NCI-H226 (cell line): ENCODE measurements at regions not wholly inside any gene's neighbourhood (a gene's known extent, or its start where the extent isn't known, plus 50 kb on each side); places are given as distances from the start of the nearest gene placed in this dataset.
"Not testable (repeated sequence)": the region's sequence is repeated elsewhere in the genome, so short reads cannot be mapped to it uniquely, and the experiment has no call there.

Experiments used
- DNase-seq: peaks from one replicate; pipeline ENCODE4 v3.0.0-alpha.2; 2015

DNA sequence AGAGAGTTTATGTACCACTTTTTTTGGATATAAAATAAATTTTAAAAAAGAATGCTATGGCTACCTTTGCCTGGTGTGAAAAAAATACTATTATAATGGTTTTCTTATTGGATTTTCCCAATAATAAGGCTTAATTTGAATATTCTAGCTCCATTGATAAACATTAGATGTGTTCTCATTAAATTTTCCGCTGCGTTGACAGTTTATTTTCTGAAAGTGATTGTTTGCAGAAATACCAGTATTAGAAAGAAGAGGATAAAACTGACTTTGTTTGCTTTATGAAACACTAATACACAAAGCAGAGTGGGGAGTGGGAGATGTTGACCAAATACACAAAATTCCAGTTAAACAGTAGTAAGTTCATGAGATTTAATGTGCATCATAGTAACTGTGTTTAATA, 433.3 kb upstream of the TMEFF2 start:
- DNase-seq = no peak

DNA sequence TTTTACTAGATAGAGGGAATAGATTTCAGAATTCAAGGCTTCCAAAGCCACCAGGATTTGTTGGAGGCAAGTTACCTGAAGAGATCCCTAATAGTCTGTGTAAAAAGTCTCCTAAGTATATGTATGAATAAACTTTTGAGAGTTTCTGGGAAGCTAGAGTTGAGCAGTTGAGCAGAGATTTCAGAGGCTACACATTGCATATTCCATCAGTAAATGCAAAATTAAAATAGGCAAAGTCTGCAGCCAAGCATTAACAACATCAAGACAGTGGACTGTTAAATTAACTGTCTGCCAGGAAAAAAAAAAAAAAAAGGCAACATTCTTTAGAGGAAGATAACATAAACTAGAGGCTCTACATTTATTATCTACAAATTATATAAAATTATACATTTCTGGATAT, 420.4 kb upstream of the TMEFF2 start:
- DNase-seq = no peak

DNA sequence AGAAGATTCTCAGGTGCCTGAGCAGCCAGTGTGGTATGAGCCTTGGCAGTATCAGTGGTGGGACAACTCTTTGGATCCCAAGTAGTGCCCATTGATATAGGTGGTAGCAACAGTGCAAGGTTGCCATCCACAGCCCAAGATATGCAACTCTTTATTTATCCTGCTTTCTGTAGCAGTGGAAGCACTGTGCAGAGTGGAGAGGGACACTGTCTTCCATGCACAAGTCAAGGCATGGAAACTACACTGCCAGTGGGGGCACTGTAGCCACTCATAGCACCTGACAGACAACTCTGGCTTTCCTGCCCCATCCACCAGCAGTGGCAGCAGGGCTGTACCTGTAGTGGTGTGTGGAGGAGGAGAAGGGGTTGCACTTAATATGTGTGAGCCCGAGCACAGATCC, 409.6 kb upstream of the TMEFF2 start:
- no peak for DNase-seq

DNA sequence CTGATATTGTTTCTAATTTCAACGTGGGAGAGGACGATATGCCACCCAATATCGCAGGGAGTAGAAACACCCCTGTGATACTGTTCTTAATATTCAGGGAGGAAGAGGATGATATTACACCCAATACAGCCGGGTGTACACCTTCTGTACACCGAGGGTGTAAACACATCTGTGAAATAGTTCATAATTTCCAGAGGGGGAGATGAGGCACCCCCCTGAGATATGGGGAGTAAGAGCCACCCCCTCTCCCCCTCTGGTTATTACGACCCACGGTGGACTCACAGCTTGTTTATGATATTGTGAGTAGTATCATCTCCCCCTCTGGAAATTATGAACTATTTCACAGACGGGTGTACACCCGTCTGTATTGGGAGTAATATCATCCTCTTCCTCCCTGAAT, 403.9 kb upstream of the TMEFF2 start:
- not testable (repeated sequence) for DNase-seq

DNA sequence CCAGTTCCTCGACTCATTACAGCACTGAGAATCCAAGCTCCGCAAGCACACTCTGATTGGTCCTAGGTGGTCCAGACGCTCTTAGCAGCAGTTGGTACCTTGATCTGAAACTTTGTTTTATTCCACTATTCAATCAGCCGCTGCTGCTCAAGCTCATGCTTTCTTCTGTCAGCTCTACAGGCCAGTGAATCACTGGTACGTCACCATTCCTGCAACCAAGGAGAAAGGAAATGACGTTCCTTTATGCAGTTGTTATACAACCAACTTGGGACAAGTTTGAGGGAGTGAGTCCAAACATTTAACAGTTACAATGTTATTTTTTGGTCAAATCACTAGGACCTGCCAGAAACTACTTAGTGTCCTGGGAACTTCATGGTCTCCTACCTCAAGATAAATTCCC, 398.8 kb upstream of the TMEFF2 start:
- DNase-seq = no peak

DNA sequence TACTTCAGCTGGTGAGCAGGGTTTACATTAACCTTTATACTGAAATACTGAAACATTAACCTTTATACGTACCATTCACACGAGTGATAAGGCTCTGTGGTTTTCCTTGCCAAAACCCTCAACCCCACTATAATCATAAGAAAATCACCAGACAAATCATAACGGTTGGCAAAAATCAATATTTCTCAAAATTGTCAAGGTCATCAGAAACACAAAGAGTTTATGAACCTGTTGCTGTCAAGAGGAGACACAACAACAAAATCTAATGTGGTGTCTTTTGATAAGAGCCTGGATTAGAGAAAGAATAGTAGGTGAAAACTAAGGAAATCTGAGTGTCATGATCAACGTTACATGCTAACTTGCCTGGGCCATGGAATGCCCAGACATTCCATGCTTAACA, 396.9 kb upstream of the TMEFF2 start:
- no peak for DNase-seq

DNA sequence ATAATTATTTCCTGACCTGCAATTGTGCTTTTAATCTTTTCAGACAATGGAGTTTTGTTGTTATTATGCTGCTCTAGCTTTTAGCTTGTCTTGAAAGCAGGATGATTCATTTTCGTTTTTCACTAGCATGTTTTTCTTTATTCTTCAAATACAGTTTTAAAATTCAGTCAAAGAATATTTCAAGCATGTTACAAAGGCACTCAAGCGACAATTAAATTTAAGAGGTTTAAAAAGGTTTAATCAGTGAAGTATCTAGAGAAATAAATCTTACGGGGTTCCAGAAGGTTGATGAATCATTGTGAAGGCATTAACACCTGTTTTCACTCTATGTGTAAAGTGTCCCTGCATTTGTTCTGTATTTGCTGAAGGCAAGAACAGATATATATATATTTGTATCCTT, 390.7 kb upstream of the TMEFF2 start:
- DNase-seq = no peak

DNA sequence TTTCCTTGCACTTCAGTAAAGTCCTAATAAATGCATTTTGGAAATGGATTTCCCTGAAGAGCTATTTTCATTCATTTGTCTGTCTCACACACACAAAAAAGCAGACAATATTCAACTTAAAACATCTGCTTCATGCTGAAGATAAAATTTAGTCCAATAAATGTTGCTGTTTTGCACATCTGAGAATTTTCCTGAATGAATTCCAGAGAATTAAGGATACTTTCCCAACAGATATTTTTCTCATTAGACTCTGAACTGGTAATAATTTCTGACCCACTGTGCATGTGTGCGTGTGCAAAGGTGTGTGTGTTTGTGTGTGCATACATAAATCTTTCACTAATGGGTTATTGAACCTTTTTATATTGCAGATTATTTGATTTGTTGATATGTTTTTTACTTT, 390.2 kb upstream of the TMEFF2 start:
- no peak for DNase-seq

DNA sequence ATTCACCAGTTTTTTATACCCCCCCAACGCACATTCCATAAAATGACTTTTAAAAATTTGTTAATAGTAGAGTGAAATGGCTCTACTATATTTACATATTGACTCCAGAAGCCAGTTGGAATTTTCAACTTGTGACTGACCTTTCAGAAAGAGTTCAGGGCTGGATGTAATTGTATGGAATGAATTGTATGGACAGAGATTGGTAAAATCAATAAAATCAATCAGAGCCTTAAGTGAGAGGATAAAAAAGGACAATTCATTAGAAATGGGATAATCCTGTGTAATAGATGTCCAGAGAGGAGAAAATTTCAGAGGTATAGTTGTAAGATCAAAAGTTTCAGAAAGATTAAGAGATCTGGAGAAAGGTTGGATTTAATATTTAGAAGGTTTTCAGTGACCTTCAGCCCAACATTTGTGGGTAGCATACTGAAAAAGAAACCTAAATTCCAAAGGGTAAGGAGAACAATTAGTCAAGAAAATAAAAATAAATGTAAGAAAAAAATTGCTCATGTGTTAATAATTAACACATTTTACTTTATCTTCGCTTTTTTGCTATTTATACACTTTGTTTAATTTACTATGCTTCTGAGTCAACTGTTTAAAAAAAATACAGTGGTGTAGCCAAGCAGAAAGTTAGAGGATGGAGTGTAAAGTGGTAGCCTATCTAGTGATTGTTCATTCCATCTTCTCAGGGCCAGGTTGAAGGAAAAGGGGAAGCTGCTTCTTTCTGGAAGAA, 385.4 kb upstream of the TMEFF2 start:
- DNase-seq = no peak

DNA sequence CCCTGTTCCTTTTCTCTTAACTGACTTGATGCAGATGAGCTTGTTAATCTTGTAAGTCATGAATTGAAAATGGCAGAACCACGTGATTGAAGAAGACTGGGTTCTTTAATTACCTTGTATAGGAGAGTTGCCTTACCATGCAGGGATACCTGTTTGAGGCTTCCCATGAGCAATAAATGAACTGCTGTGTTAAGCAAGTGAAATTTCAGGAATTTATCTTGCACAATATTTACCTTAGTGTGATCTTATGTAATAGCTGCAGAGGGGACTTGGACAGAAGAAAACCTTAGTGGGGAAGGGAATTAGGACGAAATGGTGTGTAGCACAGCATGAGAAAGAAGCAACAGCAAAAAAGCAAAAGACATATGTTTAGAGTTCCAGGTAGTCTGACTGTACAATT, 384.0 kb upstream of the TMEFF2 start:
- no peak for DNase-seq

DNA sequence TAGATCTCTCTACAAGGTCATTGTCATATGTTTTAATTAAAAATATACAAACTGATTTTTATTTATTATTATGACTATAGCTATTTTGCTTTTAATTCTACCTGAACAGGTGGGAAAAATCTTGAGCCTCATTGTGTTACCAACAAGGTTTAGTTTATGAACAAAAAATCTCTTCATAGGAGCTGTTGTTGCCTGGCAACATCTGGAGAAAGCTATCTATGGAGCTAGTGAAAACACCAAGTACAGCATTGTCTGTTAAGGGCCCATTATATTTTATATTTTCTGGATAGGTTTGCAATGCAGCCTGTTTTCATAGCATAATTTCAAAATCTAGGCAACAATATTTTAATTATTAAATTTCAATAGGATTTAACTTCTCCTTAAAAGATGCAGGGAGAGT, 383.0 kb upstream of the TMEFF2 start:
- no peak for DNase-seq

DNA sequence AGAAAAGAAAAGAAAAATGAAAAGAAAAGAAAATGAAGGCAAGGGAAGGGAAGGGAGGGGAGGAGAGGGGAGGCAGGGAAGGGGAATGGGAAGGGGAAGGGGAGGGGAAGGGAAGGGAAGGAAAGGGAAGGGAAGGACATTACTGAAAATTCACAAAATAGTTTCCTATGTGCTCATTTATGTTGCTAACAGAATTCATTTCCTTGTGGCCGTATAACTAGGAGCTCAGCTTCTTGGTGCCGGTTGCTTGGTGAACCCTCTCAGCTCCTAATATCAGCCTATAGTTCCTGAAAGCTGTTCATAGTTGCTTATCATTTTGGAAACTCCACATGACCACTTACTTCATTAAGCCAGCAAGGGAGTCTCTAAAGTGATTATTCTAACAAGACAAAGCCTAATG, 379.8 kb upstream of the TMEFF2 start:
- no peak for DNase-seq

DNA sequence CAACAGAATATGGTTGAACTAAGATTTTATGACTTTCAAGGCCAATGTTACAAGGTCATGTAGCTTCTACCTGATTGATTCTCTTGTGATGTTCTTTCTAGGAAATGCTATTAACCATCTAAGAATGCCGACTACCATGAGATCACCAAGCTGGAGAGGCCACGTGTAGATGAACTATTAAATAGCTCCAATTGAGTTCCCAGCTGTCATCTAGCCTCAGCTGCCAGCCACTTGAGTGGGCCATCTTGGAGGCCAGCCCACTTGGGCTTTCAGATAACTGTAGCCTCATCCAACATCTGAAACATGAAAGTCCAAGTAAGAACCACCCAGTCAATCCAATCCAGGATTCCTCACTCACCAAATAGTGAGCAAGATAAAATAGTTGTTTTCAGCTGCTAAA, 376.9 kb upstream of the TMEFF2 start:
- no peak for DNase-seq

DNA sequence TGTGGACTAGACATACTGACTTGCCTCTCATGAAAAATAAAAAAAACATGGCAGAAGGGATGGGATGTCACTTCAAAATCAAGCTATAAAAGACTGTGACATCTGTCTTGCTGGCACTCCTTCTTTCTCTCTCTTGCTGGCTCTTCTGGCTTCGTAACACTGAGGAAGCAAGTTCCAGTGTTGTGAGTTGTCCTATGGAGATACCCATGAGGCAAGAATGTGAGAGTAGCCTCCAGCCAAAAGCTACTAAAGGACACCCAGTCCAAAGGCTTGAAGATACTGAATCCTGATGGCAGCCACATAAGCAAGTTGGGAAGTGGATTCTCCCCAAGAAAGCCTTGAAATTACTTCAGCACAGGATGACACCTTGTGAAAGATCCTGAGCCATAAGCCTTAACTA, 376.1 kb upstream of the TMEFF2 start:
- DNase-seq = no peak

DNA sequence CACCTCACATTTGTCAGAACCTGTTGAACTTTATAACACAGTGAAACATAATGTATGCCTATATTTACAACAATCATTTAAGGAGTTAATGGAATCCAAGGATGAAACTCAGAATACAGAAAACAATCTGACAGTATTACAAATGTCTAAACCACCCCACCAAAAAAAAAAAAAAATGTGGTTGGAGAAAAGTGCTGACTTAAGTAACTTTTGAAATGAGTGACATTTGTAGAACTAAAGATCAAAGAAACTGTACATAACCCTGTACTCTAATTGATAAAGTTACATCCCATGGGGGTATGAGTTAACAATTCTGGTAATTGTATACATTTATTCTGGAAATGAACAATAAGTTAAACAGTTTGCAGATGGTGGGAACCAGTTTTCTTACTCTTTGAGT, 372.1 kb upstream of the TMEFF2 start:
- no peak for DNase-seq

DNA sequence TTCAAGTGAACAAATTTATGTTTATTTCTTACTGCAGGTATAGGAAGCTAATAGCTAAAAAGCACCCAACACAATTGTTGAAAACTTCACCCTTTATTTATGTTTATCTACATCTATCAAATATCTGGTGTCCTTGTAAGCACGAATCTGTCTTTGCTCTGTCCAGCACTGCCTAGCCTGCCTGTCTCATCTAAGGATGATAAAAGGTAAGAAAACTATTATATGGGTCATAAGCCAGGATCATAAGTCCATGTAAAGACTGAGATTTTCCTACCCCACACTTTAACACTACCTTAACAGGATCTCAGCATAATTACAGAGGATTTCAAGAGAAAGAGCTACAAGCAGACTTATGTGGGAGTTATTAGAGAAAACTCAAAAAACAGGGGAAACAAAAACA, 365.6 kb upstream of the TMEFF2 start:
- no peak for DNase-seq

DNA sequence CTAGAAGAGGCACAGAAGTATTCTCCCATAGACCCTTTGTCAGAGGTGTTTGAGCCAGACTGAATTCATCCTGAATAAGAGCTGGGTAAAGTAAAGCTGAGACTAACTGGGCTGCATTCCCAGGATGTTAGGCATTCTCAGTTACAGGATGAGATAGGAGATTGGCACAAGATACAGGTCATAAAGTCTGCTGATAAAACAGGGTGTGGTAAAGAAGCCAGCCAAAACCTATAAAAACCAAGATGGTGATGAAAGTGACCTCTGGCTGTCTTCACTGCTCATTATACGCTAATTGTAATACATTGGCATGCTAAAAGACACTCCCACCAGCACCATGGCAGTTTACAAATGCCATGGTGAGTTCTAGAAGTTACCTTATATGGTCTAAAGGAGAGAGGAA, 364.9 kb upstream of the TMEFF2 start:
- peak; percentile 71 for DNase-seq

DNA sequence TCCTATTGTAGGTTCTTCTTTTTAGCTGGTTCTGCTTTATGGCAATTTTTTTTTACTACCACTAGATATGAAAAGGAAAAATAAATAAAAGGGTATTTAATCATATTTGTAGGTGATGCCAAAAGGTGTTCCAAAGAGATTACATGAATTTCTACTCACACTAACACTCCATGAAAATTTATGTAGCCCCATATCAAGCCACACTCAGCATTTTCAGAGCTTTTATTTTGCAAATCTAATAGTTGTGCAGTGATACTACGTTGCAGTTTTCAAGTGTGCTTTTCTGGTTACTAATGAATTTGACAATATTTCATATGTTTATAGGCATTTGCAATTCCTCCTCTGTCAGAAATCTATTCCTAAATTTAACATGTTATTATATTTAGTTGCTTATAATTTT, 363.9 kb upstream of the TMEFF2 start:
- DNase-seq = no peak

DNA sequence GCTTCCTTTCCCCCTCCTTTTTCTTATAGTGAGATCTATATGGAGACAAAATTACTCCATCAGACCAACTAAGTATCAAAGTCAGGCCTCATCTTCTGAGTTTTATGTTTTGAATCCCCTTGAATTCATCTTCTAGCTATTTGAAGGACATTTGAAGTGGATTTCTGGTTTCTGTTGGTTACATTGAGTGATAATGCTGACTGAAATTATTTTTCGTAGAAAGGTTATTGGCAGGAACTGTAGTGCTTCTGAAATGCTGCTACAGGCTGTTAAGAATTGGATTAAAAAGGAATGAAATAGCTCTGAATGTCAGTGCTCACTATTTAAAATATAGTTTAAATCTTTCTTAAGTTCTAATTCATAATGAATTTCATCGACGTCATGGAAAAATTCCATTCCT, 361.0 kb upstream of the TMEFF2 start:
- DNase-seq = no peak

DNA sequence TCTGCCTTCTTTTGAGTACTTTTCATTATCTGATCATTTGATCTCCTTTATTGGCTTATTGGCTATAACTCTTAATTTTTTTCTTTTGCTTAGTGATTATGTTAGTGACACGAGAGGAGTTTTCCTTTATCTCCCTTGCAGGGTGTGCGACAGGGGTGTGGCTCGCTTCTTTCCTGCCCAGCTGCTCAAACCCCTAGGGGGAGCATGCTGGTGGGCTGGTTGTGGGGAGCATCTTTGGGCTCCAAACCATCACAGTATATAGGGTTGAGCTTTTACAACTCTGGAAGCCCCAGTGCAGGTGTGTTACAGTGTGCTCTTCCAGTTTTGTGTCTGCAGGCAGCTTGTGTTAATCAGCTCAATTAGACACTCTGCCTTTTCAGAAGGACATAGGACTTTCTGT, 357.0 kb upstream of the TMEFF2 start:
- no peak for DNase-seq

DNA sequence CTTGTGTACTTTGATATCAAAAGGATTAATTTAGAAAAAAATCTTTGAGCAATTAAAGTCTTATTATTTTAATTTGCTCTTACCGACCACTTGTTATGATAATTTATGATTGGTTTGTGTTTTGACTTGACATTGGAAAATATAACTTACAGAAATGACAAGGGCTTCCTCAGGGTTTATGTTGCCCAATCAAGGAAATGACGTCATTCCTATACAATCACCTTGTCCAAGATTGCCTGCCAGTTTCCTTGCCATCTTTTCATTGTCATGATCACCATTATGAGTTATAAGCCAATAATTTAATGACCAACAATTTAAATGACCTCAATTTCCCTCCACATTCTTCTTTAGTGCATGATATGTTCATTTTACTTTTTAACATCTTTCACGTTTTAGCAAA, 351.8 kb upstream of the TMEFF2 start:
- peak; percentile 42 for DNase-seq

DNA sequence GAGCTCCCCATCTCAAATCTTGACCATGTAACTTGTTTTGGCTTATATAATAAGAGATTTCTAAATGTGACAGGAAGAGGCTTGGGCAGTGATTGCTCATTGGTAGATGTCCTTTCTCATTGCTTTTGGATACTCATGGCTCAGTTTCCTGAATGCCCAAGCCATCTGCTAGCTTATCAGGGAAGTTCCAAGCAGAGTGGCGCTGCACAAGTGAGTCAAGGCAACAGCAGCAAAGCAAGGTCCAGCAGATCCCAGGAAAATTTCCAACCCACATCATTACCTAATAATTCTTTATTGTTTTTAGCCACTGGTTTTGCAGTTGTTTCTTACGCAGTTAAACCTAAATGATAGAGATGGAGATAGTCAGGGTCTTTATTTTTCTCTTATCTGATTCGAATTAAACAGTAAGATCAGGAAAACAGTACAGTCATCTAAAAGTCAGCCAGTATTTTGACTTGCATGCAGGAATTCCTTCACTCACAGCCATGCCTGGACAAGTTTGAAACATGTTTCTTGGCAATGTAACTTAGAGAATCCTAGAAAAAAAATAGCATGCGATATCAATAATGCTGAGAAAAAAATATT, 349.7 kb upstream of the TMEFF2 start:
- DNase-seq = peak; percentile 55

DNA sequence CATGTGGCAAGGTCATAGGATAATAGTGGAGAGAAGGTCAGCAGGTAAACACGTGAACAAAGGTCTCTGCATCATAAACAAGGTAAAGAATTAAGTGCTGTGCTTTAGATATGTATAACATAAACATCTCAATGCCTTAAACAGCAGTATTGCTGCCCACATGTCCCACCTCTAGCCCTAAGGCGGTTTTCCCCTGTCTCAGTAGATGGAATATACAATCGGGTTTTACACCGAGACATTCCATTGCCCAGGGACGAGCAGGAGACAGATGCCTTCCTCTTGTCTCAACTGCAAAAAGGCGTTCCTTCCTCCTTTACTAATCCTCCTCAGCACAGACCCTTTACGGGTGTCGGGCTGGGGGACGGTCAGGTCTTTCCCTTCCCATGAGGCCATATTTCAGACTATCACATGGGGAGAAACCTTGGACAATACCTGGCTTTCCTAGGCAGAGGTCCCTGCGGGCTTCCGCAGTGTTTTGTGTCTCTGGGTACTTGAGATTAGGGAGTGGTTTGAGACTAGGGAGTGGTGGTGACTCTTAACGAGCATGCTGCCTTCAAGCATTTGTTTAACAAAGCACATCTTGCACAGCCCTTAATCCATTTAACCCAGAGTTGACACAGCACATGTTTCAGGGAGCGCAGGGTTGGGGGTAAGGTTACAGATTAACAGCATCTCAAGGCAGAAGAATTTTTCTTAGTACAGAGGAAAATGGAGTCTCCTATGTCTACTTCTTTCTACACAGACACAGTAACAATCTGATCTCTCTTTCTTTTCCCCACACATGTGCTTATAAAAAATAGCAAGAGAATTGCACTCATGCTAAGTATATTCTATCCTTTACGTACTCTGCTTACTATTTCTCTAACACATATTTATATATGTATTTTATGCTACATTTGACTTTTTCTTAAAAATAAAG, 347.7 kb upstream of the TMEFF2 start:
- not testable (repeated sequence) for DNase-seq

DNA sequence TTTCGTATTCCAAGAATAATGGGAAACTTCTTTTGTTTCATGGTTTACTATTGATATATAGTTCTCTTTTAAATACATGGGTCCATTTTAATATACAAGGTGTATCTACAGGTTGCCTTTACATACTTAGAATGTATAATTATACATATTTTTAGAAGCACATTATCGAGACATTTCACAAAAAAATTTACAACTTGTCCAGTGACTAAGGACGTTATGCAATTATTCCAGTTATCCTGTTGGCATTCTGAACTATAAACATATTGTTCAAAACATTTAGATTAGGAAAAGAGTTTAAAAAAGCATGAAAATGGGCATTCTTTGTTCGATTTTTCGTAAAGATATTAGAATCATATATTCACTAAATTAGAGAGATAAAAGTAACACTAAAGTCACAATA, 344.6 kb upstream of the TMEFF2 start:
- no peak for DNase-seq
